ENCODE measurements at regions not wholly inside any gene's neighbourhood (a gene's known extent, or its start where the extent isn't known, plus 50 kb on each side); places are given as distances from the start of the nearest gene placed in this dataset.

- Histone ChIP-seq H4K20me1 (replicated peaks; ENCODE audit: control insufficient read depth, extremely low read depth, insufficient read depth, low read length) (no peaks in the 10 kb centered on the region), H3K27me3 (ENCODE audit: control insufficient read depth in 2 of 2, insufficient read depth in 2 of 2, low read length in 2 of 2) (peaks cover 6 to 17% of the 10 kb centered on the region in 2 experiments), H3K9me1 (replicated peaks; ENCODE audit: control insufficient read depth, extremely low read depth, insufficient read depth, low read length) (no peaks in the 10 kb centered on the region), H3K79me2 (ENCODE audit: control insufficient read depth, insufficient read depth, low read length) (no peaks in the 10 kb centered on the region), H3K9me3 (replicated peaks; ENCODE audit: control insufficient read depth, insufficient read depth, low read length) (no peaks in the 10 kb centered on the region), H3K4me3 (replicated peaks in 1 of 3; ENCODE audit: insufficient read depth in 1 of 3, low read depth in 1 of 3, low read length in 3 of 3) (no peak overlapping the region), H3K4me1 (ENCODE audit: control insufficient read depth, extremely low read depth, insufficient read depth, low read length) (no peaks in the 10 kb centered on the region), H3K27ac (ENCODE audit: insufficient read depth, low read depth, low read length) (no peak overlapping the region), H3K9ac (replicated peaks; ENCODE audit: extremely low read depth, insufficient read depth, low read length) (no peak overlapping the region), H2AFZ (ENCODE audit: low read depth, low read length) (no peak overlapping the region), H3K4me2 (ENCODE audit: insufficient read depth, low read length) (no peak overlapping the region), H3K36me3 (ENCODE audit: control insufficient read depth in 2 of 2, extremely low read depth in 1 of 2, insufficient read depth in 2 of 2, low read length in 2 of 2) (no peaks in the 10 kb centered on the region)
- dilution Hi-C loops (cut with MboI; ENCODE audit: extremely low pct_ligation_motif_present, low sequenced_read_pairs) (no loop called here), intact Hi-C loops (cut with micrococcal nuclease) (no loop called here)
- no peak for TF ChIP-seq JUN (IDR thresholded peaks at IDR 0.05; ENCODE audit: borderline replicate concordance, insufficient read depth, insufficient read length, low read depth)
- TF ChIP-seq, protein P1, sequence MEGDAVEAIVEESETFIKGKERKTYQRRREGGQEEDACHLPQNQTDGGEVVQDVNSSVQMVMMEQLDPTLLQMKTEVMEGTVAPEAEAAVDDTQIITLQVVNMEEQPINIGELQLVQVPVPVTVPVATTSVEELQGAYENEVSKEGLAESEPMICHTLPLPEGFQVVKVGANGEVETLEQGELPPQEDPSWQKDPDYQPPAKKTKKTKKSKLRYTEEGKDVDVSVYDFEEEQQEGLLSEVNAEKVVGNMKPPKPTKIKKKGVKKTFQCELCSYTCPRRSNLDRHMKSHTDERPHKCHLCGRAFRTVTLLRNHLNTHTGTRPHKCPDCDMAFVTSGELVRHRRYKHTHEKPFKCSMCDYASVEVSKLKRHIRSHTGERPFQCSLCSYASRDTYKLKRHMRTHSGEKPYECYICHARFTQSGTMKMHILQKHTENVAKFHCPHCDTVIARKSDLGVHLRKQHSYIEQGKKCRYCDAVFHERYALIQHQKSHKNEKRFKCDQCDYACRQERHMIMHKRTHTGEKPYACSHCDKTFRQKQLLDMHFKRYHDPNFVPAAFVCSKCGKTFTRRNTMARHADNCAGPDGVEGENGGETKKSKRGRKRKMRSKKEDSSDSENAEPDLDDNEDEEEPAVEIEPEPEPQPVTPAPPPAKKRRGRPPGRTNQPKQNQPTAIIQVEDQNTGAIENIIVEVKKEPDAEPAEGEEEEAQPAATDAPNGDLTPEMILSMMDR (IDR thresholded peaks at IDR 0.05; ENCODE audit: extremely low read depth in 1 of 2, insufficient read depth in 1 of 2, low read depth in 1 of 2, low read length in 2 of 2) = no peak
- no peak for TF ChIP-seq EZH2 (IDR thresholded peaks at IDR 0.05; ENCODE audit: borderline replicate concordance, low read depth, low read length, severe bottlenecking)
- TF ChIP-seq, protein P2, sequence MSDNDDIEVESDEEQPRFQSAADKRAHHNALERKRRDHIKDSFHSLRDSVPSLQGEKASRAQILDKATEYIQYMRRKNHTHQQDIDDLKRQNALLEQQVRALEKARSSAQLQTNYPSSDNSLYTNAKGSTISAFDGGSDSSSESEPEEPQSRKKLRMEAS (IDR thresholded peaks at IDR 0.05; ENCODE audit: insufficient read depth, insufficient read length) = no peak
- TF ChIP-seq GATA2 (IDR thresholded peaks at IDR 0.05; ENCODE audit: insufficient read depth, insufficient read length, low read depth, low read length) = no peak
- TF ChIP-seq FOS (IDR thresholded peaks at IDR 0.05; ENCODE audit: borderline replicate concordance, insufficient read depth, low read length) = no peak
- TF ChIP-seq POLR2AphosphoS5 (IDR thresholded peaks at IDR 0.05; ENCODE audit: insufficient read depth, low read depth, low read length) = no peak
- TF ChIP-seq MYC (IDR thresholded peaks at IDR 0.05; ENCODE audit: low read depth, low read length) = no peak
- TF ChIP-seq POLR2A (IDR thresholded peaks at IDR 0.05; ENCODE audit: low read depth, low read length) = no peak
- no TSS peak for BruUV-seq (replicated peaks)
- POLR2A ChIA-PET = no interaction called here
- DNase-seq (ENCODE audit: low read depth, low spot score) (no peak), FAIRE-seq (no peak)
- CTCF ChIA-PET = no interaction called here
Observed at GRCh38 chr15:31537770-31538592, 211.3 kb downstream of the KLF13 start.

Data from endothelial cell of umbilical vein (primary cell).